Hippocampal formation (tissue), 2 donors: ENCODE measurements at regions not wholly inside any gene's neighbourhood (a gene's known extent, or its start where the extent isn't known, plus 50 kb on each side); places are given as distances from the start of the nearest gene placed in this dataset.

Experiments used
- DNase-seq, 2 donors: peaks; one replicate each; lab custom pipeline; 2025; lab: John Stamatoyannopoulos, UW

DNA sequence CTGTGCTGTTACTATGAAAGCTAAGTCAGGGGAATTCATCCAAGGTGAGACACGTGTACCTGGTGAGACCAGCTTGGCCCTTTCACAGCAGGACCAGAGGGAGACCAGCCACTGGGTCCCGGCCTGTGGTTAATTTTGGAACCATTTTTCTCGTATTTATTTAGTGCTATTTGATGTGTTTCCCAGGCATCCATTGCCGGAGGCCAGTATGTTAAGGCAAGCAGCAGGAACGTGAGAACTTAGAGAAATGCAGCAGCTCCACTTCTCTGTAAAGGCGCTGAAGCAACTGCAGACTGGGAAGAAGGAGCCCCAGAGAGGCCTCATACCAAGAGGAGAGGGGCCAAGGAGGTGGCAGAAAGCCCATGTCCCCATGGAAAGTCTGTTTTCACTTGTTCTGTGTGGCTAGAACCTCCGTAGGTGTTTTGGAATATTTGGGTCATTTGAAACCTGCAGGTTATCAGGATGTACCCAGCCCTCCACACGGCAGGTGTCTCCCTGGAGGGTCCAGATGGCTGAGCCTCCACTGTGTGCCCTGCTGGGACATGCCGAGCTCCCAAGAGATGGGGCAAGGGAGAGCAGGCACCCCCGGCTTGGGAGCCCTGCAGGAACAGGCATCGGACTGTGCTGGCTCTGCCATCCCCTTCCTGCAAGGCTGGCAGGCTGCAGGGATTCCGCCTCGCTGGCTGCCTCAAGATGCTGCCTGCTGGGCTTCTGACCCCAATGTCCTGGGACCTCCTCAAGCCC, 256.0 kb upstream of the RAB6C start:
- DNase-seq, result no peak

DNA sequence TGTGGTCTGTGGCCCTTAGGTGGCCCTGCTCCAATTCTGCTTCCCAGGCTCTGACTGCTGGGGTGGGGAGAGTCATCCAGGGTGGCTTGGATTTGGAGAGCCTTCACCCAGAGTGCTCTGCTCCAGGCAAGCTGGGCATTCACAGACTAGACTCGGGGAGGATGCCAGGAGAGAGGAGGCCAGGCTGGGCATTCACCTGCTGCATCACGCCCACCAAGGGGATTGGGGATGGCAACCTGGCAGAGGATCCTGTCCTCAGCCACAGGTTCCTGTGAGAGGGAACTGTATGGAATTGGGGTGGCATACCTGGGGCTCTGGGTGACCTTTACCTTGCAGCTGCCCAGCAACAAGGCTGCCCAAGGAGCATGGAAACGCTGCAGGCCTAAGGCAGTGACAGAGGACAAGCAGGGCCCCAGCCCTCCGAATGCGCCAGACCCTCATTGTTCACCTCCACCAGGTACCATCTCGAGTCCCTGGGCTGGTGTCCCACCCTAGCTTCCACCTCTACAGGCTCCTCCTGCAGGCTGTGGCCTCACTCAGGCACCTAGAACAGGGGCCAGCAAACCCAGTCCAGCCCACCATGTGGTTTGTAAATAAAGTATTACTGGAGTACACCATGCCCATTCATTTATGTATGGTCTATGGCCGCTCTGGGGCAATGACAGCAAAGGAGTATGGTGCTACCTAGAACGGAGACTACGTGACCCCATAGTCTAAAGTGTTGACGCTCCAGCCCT, 255.3 kb upstream of the RAB6C start:
- no peak for DNase-seq

DNA sequence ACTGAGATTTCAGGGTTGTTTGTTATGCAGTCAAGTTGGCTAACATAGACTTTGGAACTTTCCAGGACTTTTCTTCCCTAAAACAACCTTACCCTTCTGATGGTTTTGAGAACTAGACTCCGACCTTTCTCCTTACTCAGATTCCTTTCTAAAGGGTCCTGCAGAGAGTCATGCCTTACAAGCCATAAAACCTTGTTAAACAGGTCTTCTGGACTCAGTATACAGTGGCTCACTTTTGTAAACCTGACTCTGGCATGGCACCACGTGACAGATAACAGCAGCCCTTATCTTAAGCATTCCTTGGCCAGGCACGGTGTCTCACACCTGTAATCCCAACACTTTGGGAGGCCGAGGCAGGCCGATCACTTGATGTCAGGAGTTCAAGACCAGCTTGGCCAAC, 253.2 kb upstream of the RAB6C start:
- DNase-seq, result no peak

DNA sequence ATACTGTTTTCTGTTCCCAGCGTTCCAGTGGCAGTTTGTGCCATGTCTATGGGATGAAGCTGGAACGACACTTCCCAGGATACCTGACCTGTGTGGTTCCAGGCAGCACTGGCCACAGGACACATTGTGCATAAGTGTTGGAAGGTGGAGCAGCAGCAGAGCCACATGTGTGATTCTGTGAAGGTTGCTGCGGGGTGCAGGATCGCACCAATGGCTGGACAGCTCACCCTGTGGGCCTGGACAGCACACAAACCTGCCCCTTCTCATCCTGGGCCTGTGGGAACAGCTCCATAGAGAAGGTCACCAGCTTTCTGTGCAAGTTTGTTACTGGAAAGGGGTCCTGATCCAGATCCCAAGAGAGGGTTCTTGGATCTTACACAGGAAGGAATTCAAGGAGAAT, 252.2 kb upstream of the RAB6C start:
- DNase-seq, result no peak

DNA sequence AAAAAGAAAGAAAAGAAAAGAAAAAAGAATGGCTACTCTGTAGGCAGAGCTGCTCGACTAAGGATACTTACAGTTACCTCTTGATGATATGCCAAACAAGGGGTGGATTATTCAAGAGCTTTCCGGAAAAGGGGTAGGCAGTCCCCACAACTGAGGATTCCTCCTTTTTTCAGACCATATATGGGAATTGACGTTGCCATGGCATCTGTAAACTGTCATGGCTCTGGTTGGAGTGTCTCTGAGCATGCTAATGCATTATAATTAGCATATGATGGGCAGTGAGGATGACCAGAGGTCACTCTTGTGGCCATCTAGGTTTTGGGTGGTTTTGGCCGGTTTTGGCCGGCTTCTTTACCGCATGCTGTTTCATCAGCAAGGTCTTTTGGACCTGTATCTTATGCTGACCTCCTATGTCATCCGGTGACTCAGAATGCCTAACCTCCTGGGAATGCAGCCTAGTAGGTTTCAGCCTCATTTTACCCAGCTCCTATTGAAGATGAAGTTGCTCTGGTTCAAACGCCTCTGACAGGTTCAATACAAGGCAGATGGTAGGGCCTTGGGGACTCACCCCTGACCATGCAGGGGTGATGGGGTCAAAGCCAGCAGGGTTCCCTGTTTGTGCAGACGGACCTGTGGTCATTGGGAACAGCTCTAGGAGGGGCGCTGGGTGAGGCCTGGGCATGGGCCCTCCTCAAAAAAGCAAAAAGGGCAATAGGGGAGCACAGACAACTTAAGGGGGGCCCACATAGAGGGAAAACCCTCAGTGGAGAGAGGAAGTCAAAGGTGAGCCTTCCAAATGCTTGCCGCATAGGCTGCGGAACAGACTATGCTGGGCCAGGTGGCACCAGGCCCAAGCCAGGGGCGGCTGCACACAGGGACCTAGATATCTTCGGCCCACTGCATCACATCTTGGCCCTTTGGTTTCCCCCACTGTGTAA, 251.2 kb upstream of the RAB6C start:
- no peak for DNase-seq

DNA sequence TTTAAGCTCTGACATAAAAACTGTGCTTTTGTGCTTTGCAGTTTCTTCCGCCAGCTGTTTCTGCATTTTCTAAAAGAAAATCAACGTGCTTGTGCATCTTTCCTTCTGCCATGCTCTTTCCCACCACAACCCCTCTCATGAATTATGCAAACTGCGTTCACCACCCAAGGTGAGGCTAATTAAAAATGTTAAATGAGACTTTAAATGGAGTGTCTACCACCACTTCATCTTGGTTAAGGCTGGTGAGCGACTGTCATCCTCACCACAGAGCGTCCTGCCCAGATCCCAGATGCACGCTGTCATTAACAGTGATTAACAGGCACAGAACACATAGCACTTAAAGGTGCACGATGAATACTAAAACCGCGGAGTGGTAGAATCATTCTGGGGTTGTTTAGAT, 250.5 kb upstream of the RAB6C start:
- DNase-seq, result no peak

DNA sequence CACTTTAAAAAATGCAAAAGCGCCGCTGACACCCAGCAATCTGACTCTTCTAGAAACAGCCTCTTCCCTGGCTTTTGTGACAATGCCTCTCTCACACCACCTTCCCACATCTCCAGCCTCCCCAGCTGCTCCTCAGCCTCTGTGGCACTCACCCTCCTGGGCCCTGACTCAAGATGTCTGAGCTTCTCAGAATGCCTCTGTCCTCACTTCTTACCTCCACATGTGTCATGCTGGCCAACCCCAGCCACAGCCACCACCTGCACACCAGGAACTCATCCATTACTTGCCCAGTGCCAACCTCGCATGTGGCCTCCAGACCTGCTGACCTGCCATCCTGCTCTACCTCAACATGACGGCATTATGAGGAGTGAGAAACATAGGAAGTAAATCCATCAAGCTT, 249.8 kb upstream of the RAB6C start:
- DNase-seq, result no peak

DNA sequence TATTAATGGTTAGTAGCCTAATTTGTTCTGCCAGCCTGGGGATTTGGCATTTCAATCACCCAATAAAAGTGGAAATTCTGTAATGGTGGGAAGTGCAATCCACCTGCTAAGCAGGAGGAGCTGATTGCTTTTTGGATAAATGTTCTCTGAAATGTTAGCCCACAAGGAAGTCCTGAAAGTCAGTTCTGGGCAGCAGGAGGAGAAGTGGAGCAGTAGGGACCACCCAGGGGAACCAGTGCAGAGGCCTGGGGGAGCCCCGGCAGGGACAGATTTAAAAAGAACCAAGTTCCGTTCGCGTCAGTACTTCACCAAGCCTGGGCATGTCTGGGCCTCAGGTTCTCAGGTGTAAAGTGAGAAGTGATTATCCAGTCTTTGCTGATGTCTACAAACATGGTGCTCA, 248.5 kb upstream of the RAB6C start:
- DNase-seq, result no peak

DNA sequence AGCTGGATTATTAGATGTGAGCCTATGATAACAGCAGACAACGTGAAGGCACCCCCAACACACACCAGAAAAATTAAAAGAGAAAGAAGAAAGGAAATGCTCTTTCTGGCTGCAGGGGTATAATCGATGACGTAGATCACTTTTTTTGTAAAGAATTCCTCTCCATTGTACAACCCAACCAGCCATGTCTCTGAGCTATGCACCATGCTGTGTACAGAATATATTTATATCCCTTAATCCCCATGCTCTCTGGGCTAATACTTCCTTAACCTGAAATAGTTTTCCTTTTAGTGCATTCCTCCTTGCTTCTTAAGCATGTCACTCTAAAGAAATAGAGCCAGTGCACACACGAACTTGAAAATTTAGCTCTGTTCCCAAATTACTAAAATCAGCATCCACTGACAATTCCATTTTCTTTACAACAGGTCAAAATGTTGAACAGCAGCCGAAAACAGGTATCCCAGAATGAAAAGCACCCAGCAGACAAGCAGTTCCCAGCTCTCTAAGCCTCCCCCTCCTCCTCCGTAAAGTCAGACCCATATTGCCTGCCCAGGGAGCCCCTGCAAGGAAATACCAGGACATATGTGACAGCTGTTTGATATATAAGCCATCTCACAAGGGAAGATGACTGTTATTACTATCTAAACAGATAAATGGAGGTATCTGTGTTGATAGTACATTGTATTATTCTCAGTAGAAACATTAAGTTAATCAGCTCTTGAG, 247.4 kb upstream of the RAB6C start:
- DNase-seq, result no peak

DNA sequence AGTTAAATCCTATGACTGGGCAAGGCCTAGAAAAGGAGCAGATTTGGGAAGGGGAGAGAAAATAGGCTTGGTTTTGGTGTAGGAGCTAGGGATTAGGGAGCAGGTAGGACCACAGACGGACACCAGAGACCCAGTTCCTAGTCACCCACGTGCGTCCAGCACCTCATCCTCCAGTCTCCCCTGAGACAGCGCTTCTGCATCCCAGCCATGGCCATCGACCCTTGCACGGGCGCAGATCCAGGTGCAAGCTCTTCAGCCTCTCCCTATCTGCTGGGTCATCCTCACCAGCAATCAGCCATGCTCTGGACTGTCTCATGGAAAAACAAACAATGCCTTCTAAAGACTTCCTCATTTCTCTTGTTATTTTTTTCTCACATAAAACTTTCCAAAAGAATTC, 246.8 kb upstream of the RAB6C start:
- DNase-seq, result no peak

DNA sequence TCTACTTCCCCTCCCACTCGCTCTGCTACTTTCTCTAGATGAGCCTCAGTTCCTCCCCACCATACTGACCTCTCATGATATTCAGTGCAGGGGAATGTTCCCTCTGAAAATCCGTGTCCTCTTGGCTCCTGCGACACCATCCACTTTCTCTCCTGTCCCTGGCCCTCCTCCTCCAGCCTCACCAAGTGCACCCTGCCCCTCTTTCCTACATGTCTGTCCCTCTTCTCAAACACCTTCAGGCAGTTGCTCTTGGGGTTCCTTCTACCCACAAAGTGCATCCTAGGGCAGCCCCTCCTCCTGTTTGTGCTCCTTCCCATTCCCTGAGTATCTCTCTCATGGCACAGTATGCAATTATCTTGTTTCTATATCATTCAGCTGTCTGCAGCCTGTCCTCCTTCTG, 246.4 kb upstream of the RAB6C start:
- DNase-seq, result no peak

DNA sequence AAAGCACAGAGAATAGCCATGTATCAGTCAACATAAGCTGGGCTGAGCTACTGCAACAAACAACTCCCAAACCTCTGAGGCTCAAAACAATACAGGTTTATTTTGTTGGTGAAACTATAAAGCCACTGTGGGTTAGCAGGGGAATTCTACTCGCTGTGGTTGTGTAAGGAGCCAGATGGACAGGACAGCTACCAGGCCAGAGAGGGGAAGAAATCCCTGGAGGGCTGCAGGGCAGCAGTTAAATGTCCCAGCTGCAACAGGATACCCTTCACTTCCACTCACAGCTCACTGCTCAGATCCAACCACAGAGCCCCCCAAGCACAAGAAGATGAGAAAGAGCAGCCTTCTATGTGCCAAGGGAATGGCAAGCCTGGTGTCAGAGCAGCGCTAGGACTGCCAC, 245.9 kb upstream of the RAB6C start:
- no peak for DNase-seq

DNA sequence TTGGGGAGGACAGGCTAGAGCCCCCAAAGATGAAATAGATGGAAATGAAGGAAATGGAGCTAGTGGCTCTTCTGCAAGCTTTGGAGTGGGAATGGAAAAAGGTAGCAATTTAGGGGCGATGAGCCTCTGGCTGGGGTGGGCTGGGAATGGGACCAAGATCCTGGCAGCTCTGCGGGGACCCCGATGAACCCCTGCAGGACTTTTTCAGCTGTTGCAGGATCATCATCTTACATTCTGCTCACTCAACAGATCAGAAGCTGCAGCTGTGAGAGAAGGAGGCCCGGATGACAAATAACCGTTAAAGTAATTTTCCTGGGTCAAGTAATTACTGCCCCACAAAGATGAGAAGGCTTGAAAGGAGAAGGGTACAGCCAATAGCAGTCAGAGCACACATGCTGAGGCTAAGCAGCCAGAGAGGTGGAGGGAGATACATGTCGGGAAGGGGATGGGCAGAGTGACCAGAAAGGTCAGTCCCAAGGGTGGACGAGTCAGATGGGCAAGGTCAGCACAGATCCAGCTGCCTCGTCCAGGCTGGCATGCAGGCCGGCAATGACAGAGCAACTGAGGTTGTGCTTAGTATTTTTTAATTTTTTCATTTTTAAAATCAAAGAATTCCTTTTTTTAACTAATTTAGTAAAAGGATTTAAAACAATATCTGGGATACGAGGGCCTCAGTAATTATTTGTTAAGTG, 245.0 kb upstream of the RAB6C start:
- DNase-seq, result no peak

DNA sequence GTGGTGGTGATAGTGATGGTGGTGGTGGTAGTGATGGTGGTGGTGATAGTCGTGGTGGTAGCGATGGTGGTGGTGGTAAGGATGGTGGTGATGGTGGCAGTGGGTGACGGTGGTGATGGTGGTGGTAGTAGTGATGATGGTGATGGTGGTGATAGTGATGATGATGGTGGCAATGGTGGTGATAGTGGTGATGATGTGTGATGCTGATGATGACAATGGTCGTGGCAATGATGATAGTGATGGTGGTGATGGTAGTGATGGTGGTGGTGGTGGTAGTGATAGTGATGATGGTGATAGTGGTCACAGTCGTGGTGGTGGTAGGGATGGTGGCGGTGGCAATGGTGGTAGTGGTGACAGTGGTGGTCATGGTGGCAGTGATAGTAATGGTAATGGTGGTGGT, 243.9 kb upstream of the RAB6C start:
- no peak for DNase-seq

DNA sequence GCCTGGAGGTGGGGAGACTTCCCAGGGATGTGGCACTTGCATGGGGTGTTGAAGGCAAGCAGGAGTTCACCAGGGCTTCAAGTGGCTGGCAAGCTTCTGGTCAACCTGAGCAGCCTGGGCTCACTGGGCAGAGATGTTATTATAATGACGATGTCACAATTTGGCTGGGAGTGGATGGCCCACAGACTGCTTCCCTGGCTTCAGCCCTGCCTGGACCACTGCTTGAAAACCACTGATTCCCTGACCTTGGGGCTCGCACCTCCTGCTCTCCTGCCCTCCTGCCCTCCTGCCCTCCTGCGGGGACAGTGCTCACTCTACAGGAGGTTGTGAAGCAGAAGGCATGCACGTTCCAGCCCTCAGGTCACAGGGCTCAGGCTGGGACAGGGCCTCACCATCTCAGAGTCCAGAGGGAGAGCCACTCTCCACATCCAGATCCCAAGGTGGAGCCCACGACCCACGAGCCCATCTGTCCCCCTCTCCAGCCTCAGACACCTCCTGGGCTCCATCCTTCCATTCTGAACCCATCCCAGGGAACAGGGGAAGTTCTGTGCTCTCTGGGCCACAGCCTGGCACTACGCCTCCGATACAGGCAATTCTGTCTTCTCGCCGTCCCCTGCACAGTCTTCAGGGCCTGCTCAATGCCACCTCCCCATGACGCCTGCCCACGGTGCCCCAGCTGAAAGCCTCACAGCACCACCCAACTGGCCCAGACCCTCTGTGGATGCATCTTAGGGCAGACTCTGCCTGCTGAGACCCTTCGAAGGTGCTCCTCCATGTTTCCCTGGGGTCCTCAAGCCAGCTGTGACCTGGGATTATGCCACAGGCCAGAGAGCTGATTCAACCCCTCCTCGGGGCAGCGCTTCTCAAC, 241.6 kb upstream of the RAB6C start:
- no peak for DNase-seq

DNA sequence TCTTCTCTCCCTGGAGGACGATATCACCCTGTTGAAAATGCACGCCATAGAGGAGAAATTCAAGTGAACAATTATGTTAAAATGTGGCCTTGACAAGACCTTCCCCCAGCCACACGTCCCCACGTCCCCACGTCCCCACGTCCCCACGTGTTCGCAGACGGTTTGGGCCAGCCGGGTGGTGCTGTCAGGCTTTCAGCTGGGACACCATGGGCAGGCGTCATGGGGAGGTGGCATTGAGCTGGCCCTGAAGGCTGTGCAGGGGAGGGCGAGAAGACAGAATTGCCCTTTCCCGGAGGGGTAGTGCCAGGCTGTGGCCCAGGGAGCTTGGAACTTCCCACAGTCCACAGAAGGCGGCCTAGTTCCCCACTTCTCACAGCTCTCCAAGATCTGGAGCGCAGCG, 240.7 kb upstream of the RAB6C start:
- DNase-seq, result no peak

DNA sequence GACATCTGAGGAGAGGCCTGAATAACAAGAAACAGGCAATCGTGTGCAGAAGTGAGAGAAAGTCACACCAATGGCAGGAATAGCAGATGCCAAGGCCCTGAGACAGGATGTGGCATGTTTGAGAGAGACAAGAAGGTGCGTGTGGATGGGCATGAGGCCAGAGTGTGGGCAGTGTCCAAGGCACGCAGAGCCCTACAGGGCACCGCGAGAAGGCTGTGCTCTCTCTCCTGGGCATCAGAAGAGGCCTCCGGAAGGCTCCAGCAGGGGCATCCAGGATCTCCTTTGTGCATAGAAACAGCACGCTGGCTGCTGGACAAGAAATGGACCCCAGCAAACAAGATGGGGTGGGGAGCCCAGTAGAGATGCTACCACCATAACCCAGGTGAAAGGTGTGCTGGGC, 239.0 kb upstream of the RAB6C start:
- DNase-seq, result no peak

DNA sequence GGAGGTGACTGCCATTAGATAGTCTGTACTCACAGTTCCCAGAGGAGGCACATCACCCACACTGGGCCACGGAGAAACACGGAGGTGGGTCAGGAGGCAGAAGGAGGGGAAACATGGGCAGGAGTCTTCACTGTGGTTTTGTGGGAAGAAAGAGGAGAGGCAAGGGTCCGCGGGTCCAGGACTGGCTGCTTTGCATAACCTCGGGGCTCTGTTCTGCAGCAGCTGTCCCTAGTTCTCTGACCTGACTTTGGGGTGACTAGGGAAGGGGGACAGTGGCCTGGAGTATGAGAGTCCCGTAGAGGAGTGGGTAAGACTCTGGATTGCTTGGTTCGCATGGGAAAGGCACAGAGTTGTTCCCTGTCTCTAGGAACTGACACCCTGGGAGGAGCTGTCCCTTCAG, 238.3 kb upstream of the RAB6C start:
- no peak for DNase-seq

DNA sequence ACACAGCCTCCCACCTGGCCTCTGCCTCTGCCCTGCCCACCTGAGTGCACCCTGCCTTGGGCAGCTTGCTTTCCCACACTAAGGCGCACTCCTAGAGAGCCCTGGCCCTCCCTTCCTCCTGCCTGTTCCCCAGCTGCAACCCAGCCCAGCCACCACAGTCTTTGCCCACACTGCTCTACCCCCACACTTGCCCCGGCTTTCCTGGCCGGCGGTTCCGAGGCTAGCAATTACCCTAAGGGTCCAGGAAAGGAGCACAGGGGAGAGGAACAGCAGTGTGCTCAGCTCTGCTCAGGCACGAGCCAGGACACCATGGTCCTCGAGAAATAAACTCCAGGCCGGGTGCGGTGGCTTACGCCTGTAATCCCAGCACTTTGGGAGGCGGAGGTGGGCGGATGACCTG, 237.8 kb upstream of the RAB6C start:
- no peak for DNase-seq

DNA sequence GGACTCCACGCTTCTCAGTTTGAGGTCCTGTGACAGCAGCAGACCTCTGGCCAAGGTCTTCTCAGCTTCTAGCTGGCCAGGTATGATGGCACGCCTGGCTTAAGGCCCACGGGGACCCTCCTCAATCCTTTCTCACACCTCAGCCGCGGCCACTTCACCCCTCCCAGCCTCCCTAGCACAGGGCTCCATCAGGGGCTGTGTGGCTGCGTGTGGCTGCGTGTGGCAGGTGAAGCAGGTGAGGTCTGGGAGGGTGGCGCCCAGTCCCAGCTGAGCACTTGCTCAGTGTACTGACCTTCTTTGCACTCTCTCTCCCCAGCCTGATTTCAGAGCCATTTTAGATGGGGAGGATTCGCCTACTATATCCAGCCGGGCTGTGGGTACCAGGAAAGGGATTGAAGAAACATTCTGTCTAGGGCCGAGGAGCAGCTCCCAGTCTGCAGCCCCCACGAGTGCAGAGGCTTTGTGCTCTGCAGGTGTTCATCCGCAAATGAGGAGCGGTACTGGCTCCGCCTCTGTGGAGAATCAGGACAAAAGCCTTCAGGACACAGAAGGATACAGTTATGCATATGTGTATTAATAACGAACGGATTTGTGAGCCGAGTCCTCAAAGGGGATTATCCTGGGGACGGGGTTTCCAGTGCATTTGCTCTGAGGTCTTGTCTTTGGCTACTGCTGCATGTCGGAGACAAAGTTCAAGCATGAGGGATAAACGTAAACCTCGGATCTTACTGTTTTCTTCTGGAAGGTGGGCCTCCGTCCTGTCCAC, 236.9 kb upstream of the RAB6C start:
- DNase-seq, result no peak
